ENCODE measurements at regions not wholly inside any gene's neighbourhood (a gene's known extent, or its start where the extent isn't known, plus 50 kb on each side); places are given as distances from the start of the nearest gene placed in this dataset.
"Not testable (repeated sequence)": the region's sequence is repeated elsewhere in the genome, so short reads cannot be mapped to it uniquely, and the experiment has no call there.

DNA sequence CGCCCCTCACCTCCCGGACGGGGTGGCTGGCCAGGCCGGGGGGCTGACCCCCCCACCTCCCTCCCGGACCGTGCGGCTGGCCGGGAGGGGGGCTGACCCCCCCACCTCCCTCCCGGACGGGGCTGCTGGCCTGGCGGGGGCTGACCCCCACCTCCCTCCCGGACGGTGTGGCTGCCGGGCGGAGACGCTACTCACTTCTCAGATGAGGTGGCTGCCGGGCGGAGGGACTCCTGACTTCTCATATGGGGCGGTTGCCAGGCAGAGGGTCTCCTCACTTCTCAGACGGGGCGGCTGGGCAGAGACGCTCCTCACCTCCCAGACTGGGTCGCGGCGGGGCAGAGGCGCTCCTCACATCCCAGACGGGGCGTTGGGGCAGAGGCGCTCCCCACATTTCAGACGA is 381.7 kb upstream of the ISX start:
- CTCF ChIA-PET, H3K36me3 Mint-ChIP-seq, H3K9me3 Mint-ChIP-seq: not testable (repeated sequence)

DNA sequence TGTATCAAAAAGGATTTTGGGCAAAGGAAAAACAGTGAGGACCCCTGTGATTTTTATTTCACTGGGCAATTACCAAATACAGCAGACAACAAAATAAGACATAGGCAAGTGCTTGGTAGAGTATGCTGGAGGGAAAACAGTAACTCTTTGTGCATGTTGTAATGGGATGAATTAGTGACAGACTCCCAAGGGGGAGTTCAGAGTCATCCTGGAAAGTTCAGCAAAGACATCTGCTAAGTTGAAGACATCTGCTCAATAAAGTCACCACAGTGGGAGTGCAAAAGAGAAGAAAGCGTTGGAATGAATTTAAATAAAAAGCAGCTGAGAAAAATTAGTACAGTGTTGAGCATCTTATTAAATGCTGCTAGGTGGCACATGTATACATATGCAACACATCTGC is 378.8 kb upstream of the ISX start:
- H3K36me3 Mint-ChIP-seq = peaks cover 3% of the 10 kb centered on the region; the same call in 1 of the 2 replicates
- H3K4me3 Mint-ChIP-seq = no peak overlapping the region
- H3K27me3 Mint-ChIP-seq (ENCODE audit: low read depth) = no peaks in the 10 kb centered on the region
- DNase-seq (ENCODE audit: low spot score) (no peak), ATAC-seq (no peak)
- peaks cover 3% of the 10 kb centered on the region; the same call in 1 of the 2 replicates for H3K4me1 Mint-ChIP-seq
- no peaks in the 10 kb centered on the region for H3K9me3 Mint-ChIP-seq
- ChIA-PET POLR2A (no interaction called here), CTCF (no interaction called here)
- H3K27ac Mint-ChIP-seq = no peak overlapping the region
- TF ChIP-seq, protein P1, sequence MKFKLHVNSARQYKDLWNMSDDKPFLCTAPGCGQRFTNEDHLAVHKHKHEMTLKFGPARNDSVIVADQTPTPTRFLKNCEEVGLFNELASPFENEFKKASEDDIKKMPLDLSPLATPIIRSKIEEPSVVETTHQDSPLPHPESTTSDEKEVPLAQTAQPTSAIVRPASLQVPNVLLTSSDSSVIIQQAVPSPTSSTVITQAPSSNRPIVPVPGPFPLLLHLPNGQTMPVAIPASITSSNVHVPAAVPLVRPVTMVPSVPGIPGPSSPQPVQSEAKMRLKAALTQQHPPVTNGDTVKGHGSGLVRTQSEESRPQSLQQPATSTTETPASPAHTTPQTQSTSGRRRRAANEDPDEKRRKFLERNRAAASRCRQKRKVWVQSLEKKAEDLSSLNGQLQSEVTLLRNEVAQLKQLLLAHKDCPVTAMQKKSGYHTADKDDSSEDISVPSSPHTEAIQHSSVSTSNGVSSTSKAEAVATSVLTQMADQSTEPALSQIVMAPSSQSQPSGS (CRISPR knock-in tag; IDR thresholded peaks at IDR 0.05; ENCODE audit: borderline replicate concordance, low read depth) = no peak
- TF ChIP-seq PRDM15 (CRISPR knock-in tag; IDR thresholded peaks at IDR 0.05) = no peak
- no peak for TF ChIP-seq ZNF263 (CRISPR knock-in tag; IDR thresholded peaks at IDR 0.05; ENCODE audit: low read depth)
- TF ChIP-seq NFE2L1 (CRISPR knock-in tag; IDR thresholded peaks at IDR 0.05) = no peak
- no peak for TF ChIP-seq ZNF121 (CRISPR knock-in tag; IDR thresholded peaks at IDR 0.05)
- TF ChIP-seq USF1 (CRISPR knock-in tag; IDR thresholded peaks at IDR 0.05) = no peak
- no peak for TF ChIP-seq JAZF1 (CRISPR knock-in tag; IDR thresholded peaks at IDR 0.05)
- TF ChIP-seq MYBL2 (CRISPR knock-in tag; IDR thresholded peaks at IDR 0.05) = no peak
- TF ChIP-seq ELF4 (CRISPR knock-in tag; IDR thresholded peaks at IDR 0.05; ENCODE audit: low read depth) = no peak
- TF ChIP-seq NFYB (CRISPR knock-in tag; conservative IDR thresholded peaks at IDR 0.05; ENCODE audit: low read depth) = no peak
- no peak for TF ChIP-seq TCF7 (CRISPR knock-in tag; IDR thresholded peaks at IDR 0.05; ENCODE audit: low read depth)
- TF ChIP-seq GTF2I (CRISPR knock-in tag; conservative IDR thresholded peaks at IDR 0.05) = no peak
- no peak for TF ChIP-seq IRF2 (CRISPR knock-in tag; IDR thresholded peaks at IDR 0.05; ENCODE audit: borderline replicate concordance, low read depth)
- TF ChIP-seq, protein P2, sequence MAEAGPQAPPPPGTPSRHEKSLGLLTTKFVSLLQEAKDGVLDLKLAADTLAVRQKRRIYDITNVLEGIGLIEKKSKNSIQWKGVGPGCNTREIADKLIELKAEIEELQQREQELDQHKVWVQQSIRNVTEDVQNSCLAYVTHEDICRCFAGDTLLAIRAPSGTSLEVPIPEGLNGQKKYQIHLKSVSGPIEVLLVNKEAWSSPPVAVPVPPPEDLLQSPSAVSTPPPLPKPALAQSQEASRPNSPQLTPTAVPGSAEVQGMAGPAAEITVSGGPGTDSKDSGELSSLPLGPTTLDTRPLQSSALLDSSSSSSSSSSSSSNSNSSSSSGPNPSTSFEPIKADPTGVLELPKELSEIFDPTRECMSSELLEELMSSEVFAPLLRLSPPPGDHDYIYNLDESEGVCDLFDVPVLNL (CRISPR knock-in tag; IDR thresholded peaks at IDR 0.05; ENCODE audit: borderline replicate concordance, low read depth) = no peak
- TF ChIP-seq, protein P3, sequence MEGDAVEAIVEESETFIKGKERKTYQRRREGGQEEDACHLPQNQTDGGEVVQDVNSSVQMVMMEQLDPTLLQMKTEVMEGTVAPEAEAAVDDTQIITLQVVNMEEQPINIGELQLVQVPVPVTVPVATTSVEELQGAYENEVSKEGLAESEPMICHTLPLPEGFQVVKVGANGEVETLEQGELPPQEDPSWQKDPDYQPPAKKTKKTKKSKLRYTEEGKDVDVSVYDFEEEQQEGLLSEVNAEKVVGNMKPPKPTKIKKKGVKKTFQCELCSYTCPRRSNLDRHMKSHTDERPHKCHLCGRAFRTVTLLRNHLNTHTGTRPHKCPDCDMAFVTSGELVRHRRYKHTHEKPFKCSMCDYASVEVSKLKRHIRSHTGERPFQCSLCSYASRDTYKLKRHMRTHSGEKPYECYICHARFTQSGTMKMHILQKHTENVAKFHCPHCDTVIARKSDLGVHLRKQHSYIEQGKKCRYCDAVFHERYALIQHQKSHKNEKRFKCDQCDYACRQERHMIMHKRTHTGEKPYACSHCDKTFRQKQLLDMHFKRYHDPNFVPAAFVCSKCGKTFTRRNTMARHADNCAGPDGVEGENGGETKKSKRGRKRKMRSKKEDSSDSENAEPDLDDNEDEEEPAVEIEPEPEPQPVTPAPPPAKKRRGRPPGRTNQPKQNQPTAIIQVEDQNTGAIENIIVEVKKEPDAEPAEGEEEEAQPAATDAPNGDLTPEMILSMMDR (IDR thresholded peaks at IDR 0.05) = no peak
- TF ChIP-seq CREM (CRISPR knock-in tag; IDR thresholded peaks at IDR 0.05) = no peak
- TF ChIP-seq ZNF671 (CRISPR knock-in tag; IDR thresholded peaks at IDR 0.05) = no peak
- TF ChIP-seq USF2 (CRISPR knock-in tag; IDR thresholded peaks at IDR 0.05) = no peak

More for the DNA sequence above, 381.7 kb upstream of the ISX start:
- H3K27me3 Mint-ChIP-seq (ENCODE audit: low read depth); H3K27ac Mint-ChIP-seq; POLR2A ChIA-PET; ATAC-seq; H3K4me1 Mint-ChIP-seq; H3K4me3 Mint-ChIP-seq; DNase-seq (ENCODE audit: low spot score): not testable (repeated sequence)

Measured in WTC11 (cell line).